Esophagus muscularis mucosa (tissue), 4 donors: ENCODE measurements at regions not wholly inside any gene's neighbourhood (a gene's known extent, or its start where the extent isn't known, plus 50 kb on each side); places are given as distances from the start of the nearest gene placed in this dataset.

Source experiments
- EP300 ChIP-seq: sonication (generic); formaldehyde crosslinking; IDR thresholded peaks from one replicate; pipeline ENCODE4 v1.6.1; 2017; ENCODE audit warnings: antibody characterized with exemption
- POLR2AphosphoS5 ChIP-seq, 2 donors: sonication (generic); formaldehyde crosslinking; IDR thresholded peaks; one replicate each; pipeline ENCODE4 v1.6.1; 2017; ENCODE audit warnings: antibody characterized with exemption in 2 of 2
- TF ChIP-seq, protein P1 (sequence below), 3 experiments: fragments of 200-600 bp in 2 of 3; fragments of 450-650 bp in 1 of 3; sonication (generic) in 2 of 3; IDR thresholded peaks; one replicate each; pipeline ENCODE4 v1.5.1; 2017 to 2019; ENCODE audit warnings: antibody characterized with exemption in 3 of 3, mild to moderate bottlenecking in 2 of 3, moderate library complexity in 1 of 3

GRCh38 chr5:144857454-144857853 lies 686.8 kb downstream of the KCTD16 start:
- TF ChIP-seq, protein P1, sequence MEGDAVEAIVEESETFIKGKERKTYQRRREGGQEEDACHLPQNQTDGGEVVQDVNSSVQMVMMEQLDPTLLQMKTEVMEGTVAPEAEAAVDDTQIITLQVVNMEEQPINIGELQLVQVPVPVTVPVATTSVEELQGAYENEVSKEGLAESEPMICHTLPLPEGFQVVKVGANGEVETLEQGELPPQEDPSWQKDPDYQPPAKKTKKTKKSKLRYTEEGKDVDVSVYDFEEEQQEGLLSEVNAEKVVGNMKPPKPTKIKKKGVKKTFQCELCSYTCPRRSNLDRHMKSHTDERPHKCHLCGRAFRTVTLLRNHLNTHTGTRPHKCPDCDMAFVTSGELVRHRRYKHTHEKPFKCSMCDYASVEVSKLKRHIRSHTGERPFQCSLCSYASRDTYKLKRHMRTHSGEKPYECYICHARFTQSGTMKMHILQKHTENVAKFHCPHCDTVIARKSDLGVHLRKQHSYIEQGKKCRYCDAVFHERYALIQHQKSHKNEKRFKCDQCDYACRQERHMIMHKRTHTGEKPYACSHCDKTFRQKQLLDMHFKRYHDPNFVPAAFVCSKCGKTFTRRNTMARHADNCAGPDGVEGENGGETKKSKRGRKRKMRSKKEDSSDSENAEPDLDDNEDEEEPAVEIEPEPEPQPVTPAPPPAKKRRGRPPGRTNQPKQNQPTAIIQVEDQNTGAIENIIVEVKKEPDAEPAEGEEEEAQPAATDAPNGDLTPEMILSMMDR (IDR thresholded peaks at IDR 0.05) = no peak
- TF ChIP-seq EP300 (no peak), POLR2AphosphoS5 (IDR thresholded peaks at IDR 0.05) (no peak)
